NCI-H748 treated with DMSO at 0.1 percent for 48 hours (cell line): ENCODE measurements at regions not wholly inside any gene's neighbourhood (a gene's known extent, or its start where the extent isn't known, plus 50 kb on each side); places are given as distances from the start of the nearest gene placed in this dataset.

Experiments used
- DNase-seq: peaks from one replicate; lab custom pipeline; 2025; lab: John Stamatoyannopoulos, UW

DNA sequence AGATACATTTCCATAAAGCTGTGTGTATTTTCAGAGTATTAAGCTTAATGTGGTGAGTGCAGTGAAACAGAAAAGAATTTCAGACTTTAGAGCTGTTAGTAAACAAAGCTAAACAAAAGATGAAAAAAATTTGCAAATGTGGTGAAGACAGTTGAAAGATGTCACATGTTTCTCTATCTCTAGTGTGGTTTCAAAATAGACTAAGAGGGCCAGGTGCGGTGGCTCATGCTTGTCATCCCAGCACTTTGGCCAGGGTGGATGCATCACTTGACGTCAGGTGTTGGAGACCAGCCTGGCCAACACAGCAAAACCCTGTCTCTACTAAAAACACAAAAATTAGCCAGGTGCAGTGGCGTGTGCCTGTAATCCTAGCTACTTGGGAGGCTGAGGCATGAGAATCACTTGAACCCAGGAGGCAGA lies 466.0 kb upstream of the NR2F2 start:
- no peak for DNase-seq

DNA sequence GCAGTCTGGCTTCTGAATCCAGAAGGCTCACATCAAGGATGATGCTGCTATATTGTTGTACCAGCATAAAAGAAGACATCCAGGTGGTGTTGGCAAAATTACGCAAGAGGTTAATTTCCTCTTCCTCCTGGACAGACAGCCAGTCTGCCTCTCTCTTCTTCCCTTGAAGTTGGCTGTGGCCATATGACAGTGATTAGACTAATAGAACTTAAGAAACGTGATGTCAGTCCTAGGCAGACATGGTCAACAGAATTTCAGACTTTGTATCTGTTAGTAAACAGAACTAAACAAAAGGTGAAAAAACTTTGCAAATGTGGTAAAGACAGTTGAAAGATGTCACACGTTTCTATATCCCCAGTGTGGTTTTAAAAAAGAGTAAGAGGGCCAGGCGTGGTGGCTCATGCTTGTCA lies 465.2 kb upstream of the NR2F2 start:
- DNase-seq: no peak

DNA sequence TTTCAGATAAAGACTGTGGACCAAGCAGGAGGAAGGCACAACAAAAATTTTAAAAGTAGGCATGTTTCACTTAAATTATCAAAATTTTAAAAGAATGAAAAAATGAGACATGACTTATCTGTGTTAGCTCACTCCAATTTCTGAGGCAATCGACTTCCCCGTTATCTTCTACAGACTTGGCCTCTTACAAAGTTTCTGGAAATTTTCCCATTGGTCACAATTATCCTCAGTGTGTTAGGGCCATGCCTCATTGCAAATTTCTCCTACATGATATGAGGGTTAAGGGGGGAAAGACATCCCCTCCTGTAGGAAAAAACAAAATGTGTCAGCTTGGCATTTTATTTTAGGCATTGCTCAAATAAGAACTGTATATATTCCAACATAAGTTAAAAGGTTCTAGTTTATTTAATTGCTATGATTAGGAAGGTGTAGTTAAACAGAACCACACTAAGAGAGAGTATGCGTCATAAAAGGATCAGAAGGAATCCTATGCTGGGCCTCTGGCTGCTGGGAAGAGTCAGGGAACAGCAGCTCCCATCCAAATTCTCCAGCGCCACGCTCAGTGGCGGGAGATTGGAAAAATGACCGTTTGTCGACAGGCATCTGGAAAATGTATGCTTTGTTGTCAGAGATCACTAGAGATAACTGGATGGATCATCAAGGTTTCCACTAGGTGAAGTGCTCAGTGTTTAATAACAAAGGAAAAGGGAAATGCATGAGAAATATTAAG lies 463.6 kb upstream of the NR2F2 start:
- no peak for DNase-seq

DNA sequence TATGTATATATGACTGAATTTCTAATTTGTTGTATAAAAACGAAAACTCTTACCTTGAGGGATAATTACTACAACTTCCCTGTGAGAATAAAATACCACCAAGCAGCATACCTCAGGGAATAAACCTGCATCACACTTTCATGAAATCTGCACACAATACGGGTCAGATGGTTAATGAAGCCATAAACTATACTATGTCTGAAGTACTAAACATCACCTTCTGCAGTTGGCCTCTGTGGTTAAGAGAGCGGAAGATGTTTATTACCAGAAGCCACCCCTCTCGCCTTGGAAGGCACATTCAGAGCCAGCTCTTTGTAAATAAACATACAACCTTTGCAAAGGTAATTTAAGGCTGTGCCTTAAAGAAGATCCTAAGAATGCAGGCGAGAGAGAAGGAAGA lies 462.1 kb upstream of the NR2F2 start:
- no peak for DNase-seq

DNA sequence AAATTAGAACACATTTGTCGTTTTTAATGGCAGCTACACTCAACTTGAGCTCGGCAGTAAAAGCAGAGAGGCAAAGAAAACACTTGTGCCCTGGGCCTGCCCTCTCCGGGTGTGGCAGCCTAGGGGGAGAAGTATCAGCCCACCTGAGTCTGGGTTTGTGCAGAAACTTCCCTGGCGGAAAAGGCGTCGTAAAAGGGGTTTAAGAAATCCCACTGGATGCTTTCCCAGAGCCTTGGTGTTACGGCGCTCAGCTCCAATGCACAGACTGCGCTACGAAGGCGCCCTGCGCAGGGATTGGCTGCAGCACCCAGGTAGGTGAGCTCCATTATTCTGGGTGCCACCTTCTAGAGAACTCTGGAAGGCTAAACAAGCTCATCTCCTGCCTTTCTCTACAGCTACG lies 461.5 kb upstream of the NR2F2 start:
- no peak for DNase-seq

DNA sequence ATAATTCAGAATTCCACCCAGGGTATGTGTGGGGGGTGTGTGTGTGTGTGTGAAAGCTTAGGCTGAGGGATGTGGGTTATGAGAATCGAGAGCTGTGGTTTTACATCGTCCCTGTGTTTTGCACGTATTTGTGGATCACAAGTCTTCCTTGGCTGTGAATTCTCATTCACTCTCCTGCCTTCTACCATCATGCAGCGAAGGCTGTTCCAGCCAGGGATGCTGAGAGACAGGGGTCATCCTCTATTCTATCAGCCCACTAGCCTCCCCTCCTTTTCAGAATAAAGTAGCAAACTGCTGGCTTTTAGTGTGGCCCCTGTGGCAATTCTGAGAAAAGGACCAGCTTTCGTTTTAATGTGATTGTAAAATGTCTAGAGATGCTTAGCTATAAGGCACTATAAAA lies 460.6 kb upstream of the NR2F2 start:
- no peak for DNase-seq

DNA sequence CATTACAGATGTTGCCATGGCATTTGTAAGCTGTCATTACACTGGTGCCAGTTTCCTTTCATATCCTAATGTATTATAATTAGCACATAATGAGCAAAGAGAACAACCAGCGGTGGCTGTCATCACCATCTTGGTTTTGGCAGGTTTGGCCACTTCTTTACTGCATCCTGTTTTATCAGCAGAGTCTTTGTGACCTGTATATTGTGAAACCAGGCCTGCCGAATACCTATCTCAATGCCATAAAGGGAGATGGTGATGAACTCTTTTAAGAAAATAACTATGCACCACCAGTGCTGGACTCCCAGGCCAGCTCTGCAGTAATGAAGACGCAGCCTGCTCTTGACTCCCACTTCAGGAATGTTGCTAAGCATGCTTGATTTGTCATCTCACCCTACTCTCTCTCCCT lies 458.1 kb upstream of the NR2F2 start:
- DNase-seq: no peak

DNA sequence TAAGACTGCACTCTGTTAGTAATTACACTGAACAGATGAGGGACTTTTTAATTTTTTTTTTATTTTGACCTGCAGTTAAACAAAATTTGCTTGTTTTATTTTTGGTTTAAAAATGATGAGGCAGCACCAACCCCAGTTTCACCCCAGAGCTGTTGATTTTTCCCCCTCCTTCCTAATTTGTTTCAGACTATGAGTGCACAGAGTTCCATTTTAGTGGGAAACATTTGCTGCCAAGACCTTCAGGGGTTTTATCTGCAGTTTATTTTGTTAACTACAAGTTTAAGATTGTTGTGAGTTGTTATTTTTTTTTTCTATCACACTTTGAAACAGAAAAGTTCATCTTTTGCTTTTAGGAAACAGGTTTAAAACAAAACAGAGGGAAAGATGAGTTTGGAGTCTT lies 455.9 kb upstream of the NR2F2 start:
- DNase-seq: no peak

DNA sequence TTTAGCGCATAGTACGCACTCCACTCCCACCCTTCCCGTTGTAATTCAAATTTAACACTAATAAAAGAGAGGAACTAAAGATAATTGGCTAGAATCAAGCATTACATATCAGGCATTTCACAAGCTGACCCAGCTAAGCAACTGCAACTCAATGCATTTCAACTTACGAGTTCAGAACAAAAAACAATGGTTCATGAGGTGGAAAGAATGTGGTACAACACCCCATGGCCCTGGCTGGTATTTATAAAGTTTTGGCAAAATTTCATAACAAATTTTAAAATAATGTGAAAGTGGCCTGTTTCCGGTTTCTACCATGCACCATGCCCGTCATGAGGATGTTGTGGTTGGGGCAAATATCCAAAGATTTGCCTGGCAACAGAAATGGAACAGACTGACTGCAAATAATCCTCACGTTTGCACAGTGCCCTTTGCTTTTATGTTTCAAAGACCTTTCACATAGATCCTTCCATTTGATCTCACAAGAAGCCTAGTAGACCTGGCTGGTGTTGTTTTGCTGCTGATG lies 455.3 kb upstream of the NR2F2 start:
- no peak for DNase-seq

DNA sequence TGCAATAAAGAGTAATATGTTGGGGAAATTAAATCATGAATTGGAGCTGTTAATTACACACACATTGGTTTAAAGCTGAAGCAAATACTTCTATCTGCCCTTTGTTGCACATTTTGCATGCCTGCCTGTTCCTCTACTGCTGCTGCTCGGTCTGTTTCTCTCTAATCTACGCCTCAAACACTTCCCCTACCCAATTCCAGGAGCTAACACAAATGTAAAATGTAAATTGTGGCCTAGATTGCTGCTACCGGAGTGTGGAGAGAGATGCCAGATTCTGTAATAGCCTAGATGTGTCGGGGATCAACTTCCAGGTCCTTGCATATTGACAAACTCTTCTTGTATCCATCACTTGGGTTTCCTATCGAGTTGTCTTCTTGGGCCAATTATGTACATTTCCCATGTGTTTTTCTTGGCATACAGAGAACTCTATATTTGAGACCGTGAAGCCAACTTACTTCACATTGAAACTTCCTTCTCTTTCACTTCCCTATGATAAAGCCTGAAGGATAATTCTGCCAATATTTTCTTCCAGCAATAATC lies 450.4 kb upstream of the NR2F2 start:
- DNase-seq: no peak

DNA sequence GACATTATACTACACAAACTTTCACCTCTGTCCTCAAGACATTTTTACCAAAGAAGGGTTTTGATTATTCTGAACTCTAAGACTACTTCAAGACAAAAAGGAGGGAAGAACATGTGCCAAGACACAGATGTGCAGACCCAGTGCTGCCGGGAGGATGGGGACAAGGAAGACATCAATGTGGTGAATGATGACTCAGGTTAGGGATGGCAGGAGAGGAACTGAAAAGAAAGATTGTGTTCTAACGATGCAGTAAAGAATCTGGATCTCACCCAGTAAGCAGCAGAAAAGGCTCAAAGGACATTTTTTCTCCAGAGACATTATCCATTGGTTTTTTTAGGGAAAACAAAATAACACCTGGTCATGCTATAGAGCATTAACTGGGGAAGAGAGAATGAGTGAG lies 449.9 kb upstream of the NR2F2 start:
- DNase-seq: no peak

DNA sequence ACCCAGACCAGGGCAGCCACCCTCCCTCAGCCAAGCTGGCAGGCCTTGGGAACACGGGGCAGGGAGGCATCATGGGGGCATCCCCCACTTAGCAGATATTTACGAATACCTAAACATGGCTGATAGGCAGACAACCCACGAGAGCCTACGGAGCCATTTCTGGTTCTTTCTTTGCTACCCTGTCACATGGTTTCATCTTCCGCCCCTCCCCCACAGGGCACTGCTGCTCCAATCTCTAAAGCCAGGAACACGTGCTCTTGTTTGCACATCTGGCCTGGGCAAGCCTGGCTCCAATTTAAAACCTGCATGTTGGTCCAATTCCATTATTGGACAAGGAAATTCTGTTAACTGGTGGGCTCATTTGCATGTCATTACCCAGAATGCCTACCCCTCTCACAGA lies 447.4 kb upstream of the NR2F2 start:
- no peak for DNase-seq

DNA sequence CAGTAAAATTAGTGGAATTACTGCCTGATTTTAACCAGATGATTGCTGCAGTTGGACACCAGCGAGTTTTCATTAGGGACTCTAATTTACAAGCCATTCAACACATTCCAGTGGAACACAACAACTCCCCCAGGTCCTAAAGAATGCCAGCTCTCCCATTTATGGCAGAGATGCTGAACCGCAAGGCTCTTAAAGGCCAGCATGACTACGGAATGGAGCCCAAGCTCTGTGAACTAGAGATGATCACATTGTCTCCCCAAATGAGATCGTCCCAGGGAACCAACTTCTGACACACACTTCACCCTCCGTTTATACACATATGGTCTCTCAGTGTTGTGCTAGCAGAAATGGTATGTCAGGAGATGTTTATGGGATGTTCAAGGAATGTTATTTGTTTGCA lies 446.2 kb upstream of the NR2F2 start:
- DNase-seq: no peak

DNA sequence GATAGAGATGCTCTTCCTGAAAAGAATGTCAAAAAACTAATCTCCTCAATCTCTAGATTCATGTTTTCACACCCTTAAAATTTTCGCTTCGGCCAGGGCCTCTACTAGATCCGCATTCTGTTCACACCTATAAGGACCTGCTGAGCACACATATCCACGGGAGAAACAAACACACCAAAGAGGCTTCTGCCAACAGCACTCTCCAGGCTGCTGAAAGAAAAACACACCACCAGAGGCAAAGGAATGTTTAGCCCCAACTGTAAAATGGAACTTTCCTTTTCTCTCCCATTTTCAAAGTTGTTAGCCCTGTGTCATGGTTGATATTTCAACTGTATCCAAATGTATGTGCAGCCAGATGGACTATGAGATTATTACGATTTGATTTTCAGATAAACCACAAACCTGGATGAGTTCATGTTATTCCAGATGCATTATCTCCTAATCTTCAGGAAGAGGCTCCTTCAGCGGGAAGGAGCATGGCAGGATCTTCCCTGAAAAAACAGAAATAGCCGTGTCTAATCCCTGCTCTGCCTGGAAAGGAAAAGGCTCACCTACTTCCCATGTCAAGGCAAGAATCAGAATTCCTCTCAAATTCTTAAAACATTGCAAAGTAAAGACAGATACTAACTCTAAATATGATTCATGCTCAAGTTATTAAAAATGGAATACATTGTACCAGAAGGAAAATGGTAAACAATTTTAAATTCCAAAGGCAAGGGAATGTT lies 442.7 kb upstream of the NR2F2 start:
- no peak for DNase-seq

DNA sequence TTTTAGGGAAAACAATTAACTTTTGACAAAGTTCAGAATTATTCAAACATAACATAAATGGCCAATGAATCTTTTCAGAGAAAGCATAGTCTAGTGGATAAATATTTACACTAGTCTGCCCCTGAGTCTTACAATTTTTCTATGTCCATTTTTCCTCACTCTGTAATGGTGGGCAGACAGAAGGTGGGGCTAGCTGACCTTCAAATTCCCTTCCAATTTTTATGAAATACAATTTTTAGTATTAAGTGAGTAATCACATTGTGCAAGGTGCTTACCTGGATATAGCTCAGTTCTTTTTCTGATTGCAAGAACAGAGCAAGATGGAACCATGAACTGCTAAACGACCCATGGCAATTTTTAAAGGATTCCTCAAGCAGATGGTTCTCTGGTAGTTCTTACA lies 441.7 kb upstream of the NR2F2 start:
- no peak for DNase-seq

DNA sequence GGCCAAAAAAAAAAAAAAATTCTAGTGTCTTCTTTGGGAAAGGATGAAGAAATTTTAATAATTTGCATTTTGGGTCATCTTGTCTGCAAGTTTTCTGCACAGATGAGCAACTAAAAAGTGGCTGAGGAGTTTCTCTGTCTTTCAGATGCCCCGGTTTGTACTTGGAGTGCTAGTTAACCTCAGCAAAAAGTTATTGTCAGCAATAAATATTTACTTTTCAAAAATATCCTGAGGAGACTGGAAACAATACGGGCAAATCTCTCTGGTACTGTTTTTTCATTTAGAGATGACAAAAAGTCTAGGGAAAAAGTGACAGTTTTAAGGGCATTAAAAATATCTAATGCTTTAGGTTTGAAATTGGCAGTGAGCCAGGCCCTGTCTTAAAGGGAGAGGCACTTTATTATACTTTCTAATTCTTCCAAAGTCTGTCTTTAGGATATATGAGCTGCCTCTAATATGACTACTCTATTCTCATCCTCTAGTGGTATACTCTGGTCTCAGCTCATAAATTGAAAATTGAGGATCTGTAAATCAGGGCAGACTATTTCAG lies 436.0 kb upstream of the NR2F2 start:
- DNase-seq: no peak

DNA sequence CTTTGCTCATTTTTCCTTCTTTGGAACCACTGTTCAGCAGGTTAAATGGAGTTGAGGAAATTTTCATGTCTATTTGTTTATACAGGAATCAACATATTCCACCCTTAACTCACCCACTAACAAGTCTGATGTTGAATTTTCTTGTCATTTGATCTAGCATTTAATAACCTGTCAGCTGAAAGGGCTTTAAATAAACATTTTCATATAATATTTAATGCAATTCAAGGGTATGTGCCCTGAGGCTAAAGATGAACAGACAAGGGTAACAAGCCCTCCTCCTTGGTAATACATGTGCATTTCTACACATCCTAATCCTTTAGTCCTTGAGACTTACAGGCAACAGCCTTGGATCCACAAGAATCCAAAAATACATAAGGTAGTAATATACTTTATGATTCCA lies 435.0 kb upstream of the NR2F2 start:
- DNase-seq: no peak

DNA sequence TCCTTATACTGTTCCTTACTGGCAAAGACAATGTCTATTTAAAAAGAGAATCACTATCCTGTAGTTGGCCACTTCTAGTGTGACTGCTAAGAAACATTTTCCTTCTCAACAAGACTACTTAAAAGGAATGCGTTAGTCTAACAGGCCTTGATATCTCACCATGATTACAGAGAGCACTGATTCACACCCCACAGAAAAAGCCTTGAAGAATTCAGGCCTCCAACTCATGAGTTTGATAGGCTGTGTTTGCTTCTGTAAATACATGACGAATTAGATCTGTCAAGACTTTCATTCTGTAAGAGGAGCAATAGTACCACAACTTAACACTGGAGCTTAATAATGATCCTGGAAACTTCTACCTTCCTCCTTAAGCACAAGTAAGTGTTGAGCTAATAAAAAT lies 432.8 kb upstream of the NR2F2 start:
- no peak for DNase-seq

DNA sequence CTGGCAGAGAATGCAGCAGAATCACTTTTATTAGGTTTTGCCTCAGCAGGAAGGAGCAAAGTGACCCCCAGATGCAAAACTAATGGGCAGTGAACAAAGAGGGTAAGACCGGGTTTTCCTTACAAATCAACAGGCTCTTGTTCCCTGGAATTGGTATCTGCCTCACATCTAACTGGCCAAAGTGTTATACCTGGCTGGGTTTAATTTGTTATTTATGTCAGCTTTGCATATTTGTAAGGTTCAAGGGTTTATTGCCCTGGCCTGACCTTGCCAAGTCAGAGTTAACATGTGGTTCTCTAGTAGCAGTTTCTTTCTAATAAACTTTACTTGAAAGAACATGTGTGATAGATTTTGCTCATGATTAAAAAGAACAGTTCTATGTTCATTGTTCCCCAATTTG lies 431.7 kb upstream of the NR2F2 start:
- no peak for DNase-seq

DNA sequence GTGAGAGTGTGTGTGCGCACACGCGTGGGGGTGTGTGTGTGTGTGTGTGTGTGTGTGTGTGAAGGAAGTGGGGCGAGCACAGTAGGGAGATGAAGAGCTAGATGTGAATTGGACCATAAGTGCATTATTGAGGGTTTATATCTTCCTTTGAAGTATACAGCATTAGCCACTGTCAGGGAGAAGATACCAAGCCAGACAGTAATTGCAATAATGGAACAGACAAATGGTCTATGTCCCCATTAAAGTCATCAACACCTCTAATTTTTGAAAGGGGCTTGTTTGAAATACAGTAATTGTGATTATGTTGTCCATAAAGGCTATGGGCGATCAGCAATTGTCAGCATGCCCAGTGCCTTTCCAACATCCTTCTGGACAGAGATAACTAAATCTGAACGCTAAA lies 429.2 kb upstream of the NR2F2 start:
- no peak for DNase-seq

DNA sequence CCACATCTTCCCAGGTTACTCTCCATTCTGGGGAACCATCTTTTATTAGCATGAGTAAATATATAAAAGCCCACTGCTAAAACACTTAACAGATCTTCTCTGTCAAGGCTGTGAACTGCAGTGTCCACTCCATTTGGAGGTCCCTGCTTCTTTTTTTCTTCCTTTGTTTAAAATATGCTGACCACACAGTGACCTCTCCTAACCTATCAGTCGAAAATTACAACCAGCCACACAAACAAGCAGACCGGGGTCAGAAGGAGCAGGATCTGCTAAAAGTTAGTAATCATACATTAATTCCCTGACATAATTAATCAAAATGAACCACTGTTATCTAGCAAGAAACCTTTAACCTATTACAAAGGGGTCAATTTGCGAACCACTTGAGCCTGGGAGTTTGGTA lies 427.9 kb upstream of the NR2F2 start:
- no peak for DNase-seq

DNA sequence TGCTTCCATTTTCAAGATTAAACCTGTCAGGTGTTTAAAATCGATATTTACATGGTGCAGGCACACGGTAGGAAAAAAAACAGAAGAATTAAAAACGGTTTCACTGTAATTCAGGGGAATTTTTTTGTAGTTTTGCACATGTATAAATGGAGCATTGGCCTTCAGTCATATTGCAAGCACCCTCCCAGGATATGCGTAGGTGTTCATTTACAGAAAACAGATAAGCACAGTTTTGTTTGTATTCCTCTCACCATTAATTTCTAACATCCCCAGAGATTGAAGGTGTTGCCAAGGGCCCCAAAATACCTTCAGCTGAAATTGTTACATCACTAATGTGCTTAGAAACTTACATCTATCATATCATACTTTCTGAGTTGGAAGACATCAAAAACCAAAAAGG lies 427.1 kb upstream of the NR2F2 start:
- no peak for DNase-seq

DNA sequence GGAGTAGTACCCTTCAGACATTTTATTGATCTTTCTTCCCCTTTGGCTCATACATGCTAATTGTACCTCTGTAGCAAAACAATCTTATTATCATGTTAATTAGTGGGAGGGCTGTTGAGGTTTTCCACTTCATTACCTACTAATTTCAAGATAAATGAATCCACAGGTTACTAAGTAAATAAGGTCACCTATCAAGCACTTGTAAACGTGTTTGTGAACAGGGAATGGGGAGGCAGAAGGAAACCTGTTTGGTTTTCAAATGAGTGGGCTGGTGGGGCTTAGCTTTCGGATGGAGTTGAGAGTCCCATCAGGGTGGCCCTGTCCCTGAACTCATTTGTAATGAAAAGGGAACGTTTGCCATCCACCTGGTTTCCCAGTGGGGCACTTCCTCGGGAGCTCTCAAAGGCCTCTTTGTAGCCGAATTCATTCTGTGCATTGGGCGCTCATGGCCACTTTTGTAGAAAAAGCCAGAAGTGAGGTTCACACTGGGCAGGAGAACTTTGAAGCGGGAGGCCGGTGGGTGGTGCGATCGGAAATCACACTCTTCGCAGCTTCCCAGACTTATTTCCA lies 419.8 kb upstream of the NR2F2 start:
- DNase-seq: peak; percentile 0
